H9 (cell line): ENCODE measurements at regions not wholly inside any gene's neighbourhood (a gene's known extent, or its start where the extent isn't known, plus 50 kb on each side); places are given as distances from the start of the nearest gene placed in this dataset.

Experiments used
- DNase-seq: peaks from one replicate; pipeline ENCODE4 v3.0.0-alpha.2; 2017
- H2AFZ ChIP-seq: one replicate; pipeline ENCODE4 v1.6.1; 2013; ENCODE audit warnings: mild to moderate bottlenecking, low read length, control low read depth, moderate library complexity
- H2AK5ac ChIP-seq: 2 replicates; pipeline ENCODE4 v1.6.1; 2013; ENCODE audit warnings: low read length, control low read depth, mixed read lengths; ENCODE audit not compliant: insufficient read length
- H2BK120ac ChIP-seq: one replicate; pipeline ENCODE4 v1.6.1; 2013; ENCODE audit warnings: low read depth, mild to moderate bottlenecking, low read length, control low read depth, inconsistent platforms; ENCODE audit not compliant: poor library complexity, severe bottlenecking
- H2BK12ac ChIP-seq: 2 replicates; pipeline ENCODE4 v1.6.1; 2013; ENCODE audit warnings: low read length, control low read depth, mixed read lengths, low read depth; ENCODE audit not compliant: insufficient read length
- H2BK15ac ChIP-seq: 2 replicates; pipeline ENCODE4 v1.6.1; 2013; ENCODE audit warnings: low read depth, low read length, control low read depth
- H2BK20ac ChIP-seq: one replicate; pipeline ENCODE4 v1.6.1; 2013; ENCODE audit warnings: low read depth, mild to moderate bottlenecking, low read length, control low read depth, inconsistent platforms; ENCODE audit not compliant: poor library complexity, severe bottlenecking
- H2BK5ac ChIP-seq: 2 replicates; pipeline ENCODE4 v1.6.1; 2013; ENCODE audit warnings: low read length, control low read depth, mixed read lengths; ENCODE audit not compliant: insufficient read length
- H3K14ac ChIP-seq: 2 replicates; pipeline ENCODE4 v1.6.1; 2013; ENCODE audit warnings: low read length, control low read depth; ENCODE audit not compliant: insufficient read depth
- H3K18ac ChIP-seq: 2 replicates; pipeline ENCODE4 v1.6.1; 2013; ENCODE audit warnings: low read depth, mild to moderate bottlenecking, mixed read lengths, low read length, control low read depth; ENCODE audit not compliant: insufficient read length
- H3K23ac ChIP-seq: 2 replicates; pipeline ENCODE4 v1.6.1; 2013; ENCODE audit warnings: low read length, control low read depth, mixed read lengths, low read depth; ENCODE audit not compliant: insufficient read length
- H3K23me2 ChIP-seq: 2 replicates; pipeline ENCODE4 v1.6.1; 2013; ENCODE audit warnings: low read depth, mild to moderate bottlenecking, mixed read lengths, low read length, control low read depth; ENCODE audit not compliant: insufficient read length, poor library complexity, severe bottlenecking
- H3K27ac ChIP-seq: 2 replicates; pipeline ENCODE4 v1.5.1; 2013; ENCODE audit warnings: low read length, control low read depth, mixed read lengths, low read depth; ENCODE audit not compliant: insufficient read length
- H3K27me3 ChIP-seq: 2 replicates; pipeline ENCODE4 v1.6.1; 2013; ENCODE audit warnings: low read length, control low read depth, inconsistent platforms; ENCODE audit not compliant: insufficient read depth
- H3K4ac ChIP-seq: 2 replicates; pipeline ENCODE4 v1.6.1; 2013; ENCODE audit warnings: low read depth, mild to moderate bottlenecking, control low read depth, inconsistent platforms, low read length, moderate library complexity
- H3K4me1 ChIP-seq: 2 replicates; pipeline ENCODE4 v1.6.1; 2013; ENCODE audit warnings: low read length, control low read depth, inconsistent platforms; ENCODE audit not compliant: insufficient read depth
- H3K4me2 ChIP-seq: 2 replicates; pipeline ENCODE4 v1.6.1; 2013; ENCODE audit warnings: low read length, control low read depth, mixed read lengths; ENCODE audit not compliant: insufficient read length, insufficient read depth
- H3K56ac ChIP-seq: 2 replicates; pipeline ENCODE4 v1.6.1; 2013; ENCODE audit warnings: low read depth, mild to moderate bottlenecking, mixed read lengths, low read length, control low read depth; ENCODE audit not compliant: insufficient read length
- H3K79me1 ChIP-seq: 2 replicates; pipeline ENCODE4 v1.6.1; 2013; ENCODE audit warnings: low read depth, mild to moderate bottlenecking, moderate library complexity, low read length, control low read depth, inconsistent platforms; ENCODE audit not compliant: insufficient read depth, poor library complexity, severe bottlenecking
- H3K79me2 ChIP-seq: 2 replicates; pipeline ENCODE4 v1.6.1; 2013; ENCODE audit warnings: low read length, control low read depth, inconsistent platforms; ENCODE audit not compliant: insufficient read depth
- H3K9ac ChIP-seq: 2 replicates; pipeline ENCODE4 v1.6.1; 2013; ENCODE audit warnings: low read length, control low read depth, mixed read lengths; ENCODE audit not compliant: insufficient read length; ENCODE audit errors: extremely low read depth
- H3K9me3 ChIP-seq: one replicate; pipeline ENCODE4 v1.6.1; 2013; ENCODE audit warnings: low read depth, low read length, inconsistent platforms; ENCODE audit not compliant: control insufficient read depth
- H3T11ph ChIP-seq: one replicate; pipeline ENCODE4 v1.6.1; 2013; ENCODE audit warnings: mild to moderate bottlenecking, low read length, control low read depth, inconsistent platforms
- H4K20me1 ChIP-seq: one replicate; pipeline ENCODE4 v1.6.1; 2013; ENCODE audit not compliant: control insufficient read depth, insufficient read length, insufficient read depth
- H4K5ac ChIP-seq: 2 replicates; pipeline ENCODE4 v1.6.1; 2013; ENCODE audit warnings: low read depth, mild to moderate bottlenecking, mixed read lengths, low read length, control low read depth; ENCODE audit not compliant: insufficient read length
- H4K8ac ChIP-seq: replicated peaks from 2 replicates; pipeline ENCODE4 v1.6.1; 2013; ENCODE audit warnings: low read length, control low read depth, mixed read lengths, low read depth; ENCODE audit not compliant: insufficient read length
- H4K91ac ChIP-seq: 2 replicates; pipeline ENCODE4 v1.6.1; 2013; ENCODE audit warnings: low read depth, mild to moderate bottlenecking, moderate library complexity, mixed read lengths, low read length, control low read depth; ENCODE audit not compliant: insufficient read length
- H3K27ac Mint-ChIP-seq, 3 experiments: 2 replicates in 2 of 3; 3 replicates in 1 of 3; pipeline ENCODE4 v1.8.0; 2020 to 2021; ENCODE audit warnings: mixed read lengths in 3 of 3, mild to moderate bottlenecking in 1 of 3, moderate library complexity in 1 of 3
- H3K27me3 Mint-ChIP-seq: 2 replicates; pipeline ENCODE4 v1.8.0; 2021; ENCODE audit warnings: low read depth, mild to moderate bottlenecking, moderate library complexity, mixed read lengths
- H3K36me3 Mint-ChIP-seq, 3 experiments: 2 replicates in 2 of 3; 3 replicates in 1 of 3; pipeline ENCODE4 v1.8.0; 2020 to 2021; ENCODE audit warnings: low read depth in 3 of 3, mixed read lengths in 3 of 3; ENCODE audit not compliant: insufficient read depth in 1 of 3
- H3K4me1 Mint-ChIP-seq, 2 experiments: 2 replicates each; pipeline ENCODE4 v1.8.0; 2020; ENCODE audit warnings: mixed read lengths in 2 of 2
- H3K4me3 Mint-ChIP-seq, 2 experiments: 2 replicates in 1 of 2; 3 replicates in 1 of 2; pipeline ENCODE4 v1.8.0; 2020 to 2021; ENCODE audit warnings: mild to moderate bottlenecking in 2 of 2, mixed read lengths in 2 of 2, moderate library complexity in 1 of 2
- H3K9me3 Mint-ChIP-seq, 2 experiments: 2 replicates in 1 of 2; 3 replicates in 1 of 2; pipeline ENCODE4 v1.8.0; 2020; ENCODE audit warnings: mild to moderate bottlenecking in 2 of 2, mixed read lengths in 2 of 2, moderate library complexity in 1 of 2
- WGBS: extraction: QIAGEN DNeasy Blood & Tissue Kit; methylation state at CpG from one replicate; pipeline ENCODE4 v1.1.7; 2013; ENCODE audit warnings: missing lambda C conversion rate, low lambda C conversion rate, mixed read lengths; ENCODE audit not compliant: insufficient read length; ENCODE audit errors: extremely low coverage; 5-methylcytosine and 5-hydroxymethylcytosine counted together
- TF ChIP-seq, protein P1 (sequence below): fragments of 200-600 bp; sonication (generic); conservative IDR thresholded peaks from 3 replicates; pipeline ENCODE4 v1.8.0; 2021; ENCODE audit warnings: antibody characterized with exemption, mild to moderate bottlenecking

DNA sequence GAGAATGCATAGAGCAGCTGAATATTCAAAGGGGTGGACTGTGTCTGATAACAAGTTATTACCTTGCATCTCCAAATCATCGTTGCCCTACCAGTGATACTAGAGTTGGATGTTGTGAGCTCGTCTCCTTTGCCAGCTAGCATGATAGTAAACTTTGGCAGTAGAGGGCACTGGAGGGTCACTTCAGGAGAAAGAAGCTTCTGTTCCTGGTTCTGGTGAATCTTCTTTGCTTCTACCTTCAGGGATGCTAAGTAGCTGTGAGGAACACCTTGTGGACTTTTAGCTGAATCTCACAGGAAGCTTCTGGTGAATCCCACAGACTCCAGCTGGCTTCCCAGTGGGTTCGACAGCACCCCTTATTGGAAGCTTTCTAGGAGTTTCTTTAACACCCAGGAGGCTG lies 626.6 kb upstream of the SGCD start:
- H4K20me1 ChIP-seq, result no peaks in the 10 kb centered on the region
- H3K27ac ChIP-seq, result no peak overlapping the region
- no peaks in the 10 kb centered on the region for H3K4me1 ChIP-seq
- no peak overlapping the region for H3K4me2 ChIP-seq
- TF ChIP-seq, protein P1, sequence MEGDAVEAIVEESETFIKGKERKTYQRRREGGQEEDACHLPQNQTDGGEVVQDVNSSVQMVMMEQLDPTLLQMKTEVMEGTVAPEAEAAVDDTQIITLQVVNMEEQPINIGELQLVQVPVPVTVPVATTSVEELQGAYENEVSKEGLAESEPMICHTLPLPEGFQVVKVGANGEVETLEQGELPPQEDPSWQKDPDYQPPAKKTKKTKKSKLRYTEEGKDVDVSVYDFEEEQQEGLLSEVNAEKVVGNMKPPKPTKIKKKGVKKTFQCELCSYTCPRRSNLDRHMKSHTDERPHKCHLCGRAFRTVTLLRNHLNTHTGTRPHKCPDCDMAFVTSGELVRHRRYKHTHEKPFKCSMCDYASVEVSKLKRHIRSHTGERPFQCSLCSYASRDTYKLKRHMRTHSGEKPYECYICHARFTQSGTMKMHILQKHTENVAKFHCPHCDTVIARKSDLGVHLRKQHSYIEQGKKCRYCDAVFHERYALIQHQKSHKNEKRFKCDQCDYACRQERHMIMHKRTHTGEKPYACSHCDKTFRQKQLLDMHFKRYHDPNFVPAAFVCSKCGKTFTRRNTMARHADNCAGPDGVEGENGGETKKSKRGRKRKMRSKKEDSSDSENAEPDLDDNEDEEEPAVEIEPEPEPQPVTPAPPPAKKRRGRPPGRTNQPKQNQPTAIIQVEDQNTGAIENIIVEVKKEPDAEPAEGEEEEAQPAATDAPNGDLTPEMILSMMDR, result peak; percentile 65
- H3T11ph ChIP-seq, result no peak overlapping the region
- H3K4ac ChIP-seq, result no peak overlapping the region
- Mint-ChIP-seq H3K27me3 (no peaks in the 10 kb centered on the region; the same call in 1 of the 2 replicates), H3K9me3 (no peaks in the 10 kb centered on the region), H3K36me3 (no peaks in the 10 kb centered on the region), H3K27ac (no peak overlapping the region), H3K4me1 (no peaks in the 10 kb centered on the region), H3K4me3 (no peak overlapping the region)
- no peak overlapping the region for H3K23ac ChIP-seq
- H4K5ac ChIP-seq, result no peak overlapping the region
- H2BK120ac ChIP-seq, result no peak overlapping the region
- H2AK5ac ChIP-seq, result no peak overlapping the region
- H3K14ac ChIP-seq, result no peak overlapping the region
- H3K18ac ChIP-seq, result no peak overlapping the region
- no peak overlapping the region for H2BK5ac ChIP-seq
- H2BK15ac ChIP-seq, result no peak overlapping the region
- no peaks in the 10 kb centered on the region for H3K79me2 ChIP-seq
- no peak overlapping the region for H4K8ac ChIP-seq
- peak; percentile 37 for DNase-seq
- no peaks in the 10 kb centered on the region for H3K27me3 ChIP-seq
- no peak overlapping the region for H4K91ac ChIP-seq
- H2BK20ac ChIP-seq, result no peak overlapping the region
- no peak overlapping the region for H3K9ac ChIP-seq
- H3K23me2 ChIP-seq, result no peaks in the 10 kb centered on the region
- no CpG with 5 or more reads among the region's 3 CpGs for WGBS
- H3K56ac ChIP-seq, result no peak overlapping the region
- no peaks in the 10 kb centered on the region for H3K79me1 ChIP-seq
- no peak overlapping the region for H2BK12ac ChIP-seq
- H2AFZ ChIP-seq, result no peak overlapping the region
- H3K9me3 ChIP-seq, result no peaks in the 10 kb centered on the region
